ENCODE measurements at regions not wholly inside any gene's neighbourhood (a gene's known extent, or its start where the extent isn't known, plus 50 kb on each side); places are given as distances from the start of the nearest gene placed in this dataset.

DNA sequence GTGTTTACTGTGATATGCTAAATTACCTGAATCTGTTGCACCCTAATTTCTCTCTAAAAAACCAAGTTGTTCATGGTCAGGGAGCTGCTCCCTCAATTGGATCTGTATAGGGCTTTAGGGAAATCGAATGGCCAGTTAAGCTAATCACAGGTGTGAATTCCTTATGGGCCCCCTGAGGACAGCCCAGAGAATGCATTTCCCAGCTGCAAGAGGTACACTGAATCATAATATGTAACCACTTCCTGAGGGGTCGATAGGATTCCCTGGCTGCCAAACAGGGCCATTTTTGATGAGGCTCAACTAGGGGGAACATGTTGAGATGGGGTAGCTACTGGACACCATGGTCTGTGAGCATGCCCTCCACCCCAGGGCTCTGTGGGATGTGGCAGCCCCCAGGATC is 478.6 kb downstream of the CCDC171 start:
- ChIA-PET CTCF (interaction anchor here (1.0 to 1.7 kb wide), 3 partner anchors 8 to 217 kb away, joined by 3 to 5 read pairs (median 3); no protein-coding TSS in a partner anchor), POLR2A (interaction anchor here (0.8 kb wide), 1 partner anchor 9 kb away, joined by 4 read pairs; no protein-coding TSS in a partner anchor)
- no peak for DNase-seq (ENCODE audit: low read depth, low spot score)
- H3K4me3 ChIP-seq (ENCODE audit: low read depth, low read length), result no peak overlapping the region
- TF ChIP-seq, protein P1, sequence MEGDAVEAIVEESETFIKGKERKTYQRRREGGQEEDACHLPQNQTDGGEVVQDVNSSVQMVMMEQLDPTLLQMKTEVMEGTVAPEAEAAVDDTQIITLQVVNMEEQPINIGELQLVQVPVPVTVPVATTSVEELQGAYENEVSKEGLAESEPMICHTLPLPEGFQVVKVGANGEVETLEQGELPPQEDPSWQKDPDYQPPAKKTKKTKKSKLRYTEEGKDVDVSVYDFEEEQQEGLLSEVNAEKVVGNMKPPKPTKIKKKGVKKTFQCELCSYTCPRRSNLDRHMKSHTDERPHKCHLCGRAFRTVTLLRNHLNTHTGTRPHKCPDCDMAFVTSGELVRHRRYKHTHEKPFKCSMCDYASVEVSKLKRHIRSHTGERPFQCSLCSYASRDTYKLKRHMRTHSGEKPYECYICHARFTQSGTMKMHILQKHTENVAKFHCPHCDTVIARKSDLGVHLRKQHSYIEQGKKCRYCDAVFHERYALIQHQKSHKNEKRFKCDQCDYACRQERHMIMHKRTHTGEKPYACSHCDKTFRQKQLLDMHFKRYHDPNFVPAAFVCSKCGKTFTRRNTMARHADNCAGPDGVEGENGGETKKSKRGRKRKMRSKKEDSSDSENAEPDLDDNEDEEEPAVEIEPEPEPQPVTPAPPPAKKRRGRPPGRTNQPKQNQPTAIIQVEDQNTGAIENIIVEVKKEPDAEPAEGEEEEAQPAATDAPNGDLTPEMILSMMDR (IDR thresholded peaks at IDR 0.05; ENCODE audit: insufficient read depth, low read length, missing control alignments), result no peak

DNA sequence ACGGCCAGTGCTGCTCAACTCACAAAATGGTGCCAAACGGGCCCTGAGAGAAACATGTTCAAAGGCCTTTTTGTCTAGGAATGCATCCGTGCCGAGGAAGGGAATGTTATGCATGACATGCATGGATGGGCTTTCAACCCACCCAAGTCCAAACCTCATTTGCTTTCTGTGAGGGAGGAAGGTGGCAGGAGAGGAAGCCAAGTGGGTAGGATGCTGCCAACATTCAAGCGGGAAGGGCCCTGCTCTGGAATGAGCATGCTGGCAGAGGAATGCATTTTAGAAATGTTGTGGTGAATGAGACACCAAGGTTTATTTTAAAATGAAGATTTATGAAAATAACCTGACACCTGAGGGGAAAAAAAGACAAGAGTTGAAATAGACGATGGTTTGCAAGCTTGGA is 479.1 kb downstream of the CCDC171 start:
- DNase-seq (ENCODE audit: low read depth, low spot score), result no peak
- TF ChIP-seq, protein P1 (IDR thresholded peaks at IDR 0.05; ENCODE audit: insufficient read depth, low read length, missing control alignments), result no peak
- ChIA-PET POLR2A (interaction anchor here (0.8 kb wide), 1 partner anchor 9 kb away, joined by 4 read pairs; no protein-coding TSS in a partner anchor), CTCF (interaction anchor here (1.0 to 1.7 kb wide), 3 partner anchors 8 to 216 kb away, joined by 3 to 5 read pairs (median 3); no protein-coding TSS in a partner anchor)
- H3K4me3 ChIP-seq (ENCODE audit: low read depth, low read length), result no peak overlapping the region

DNA sequence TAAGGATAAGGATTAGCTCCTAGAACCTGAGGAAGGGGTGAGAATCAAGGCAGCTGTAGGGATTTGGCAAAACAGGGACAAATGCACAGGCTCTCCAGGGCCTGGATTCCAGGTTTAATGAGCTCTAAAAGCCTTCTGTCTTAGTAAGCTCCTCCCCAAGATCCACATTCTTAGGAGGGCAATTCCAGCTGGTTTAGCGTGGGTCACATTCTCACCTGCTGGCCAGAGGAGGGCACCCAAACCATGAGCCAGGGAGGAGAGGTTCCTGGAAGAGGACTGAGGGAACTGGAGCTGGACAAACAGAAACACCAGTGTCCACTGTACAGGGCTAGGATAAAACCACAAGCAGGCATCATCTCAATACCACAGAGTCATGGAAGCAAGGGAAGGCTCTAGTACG is 480.0 kb downstream of the CCDC171 start:
- DNase-seq (ENCODE audit: low read depth, low spot score), result no peak
- TF ChIP-seq, protein P1 (IDR thresholded peaks at IDR 0.05; ENCODE audit: insufficient read depth, low read length, missing control alignments), result peak; percentile 29
- no peak overlapping the region for H3K4me3 ChIP-seq (ENCODE audit: low read depth, low read length)
- ChIA-PET CTCF (interaction anchor here (0.6 to 1.7 kb wide), 5 partner anchors 15 to 215 kb away, joined by 3 to 8 read pairs (median 3); no protein-coding TSS in a partner anchor), POLR2A (interaction anchor here (0.6 kb wide), 1 partner anchor 488 kb away, joined by 3 read pairs; no protein-coding TSS in a partner anchor)

DNA sequence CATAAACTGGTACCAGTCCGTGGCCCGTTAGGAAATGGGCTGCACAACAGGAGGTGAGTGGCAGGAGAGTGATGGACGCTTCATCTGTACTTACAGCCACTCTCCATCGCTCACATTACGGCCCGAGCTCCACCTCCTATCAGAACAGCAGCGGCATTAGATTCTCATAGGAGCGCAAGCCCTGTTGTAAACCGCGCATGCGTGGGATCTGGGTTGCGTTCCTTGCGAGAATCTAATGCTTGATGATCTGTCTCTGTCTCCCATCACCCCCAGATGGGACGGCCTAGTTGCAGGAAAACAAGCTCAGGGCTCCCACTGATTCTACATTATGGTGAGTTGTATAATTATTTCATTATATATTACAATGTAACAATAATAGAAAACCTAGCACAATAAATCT is 480.4 kb downstream of the CCDC171 start:
- CTCF ChIA-PET, result interaction anchor here (0.7 to 1.7 kb wide), 3 partner anchors 15 to 215 kb away, joined by 3 to 8 read pairs (median 3); no protein-coding TSS in a partner anchor
- DNase-seq (ENCODE audit: low read depth, low spot score), result no peak
- POLR2A ChIA-PET, result interaction anchor here (0.6 kb wide), 1 partner anchor 487 kb away, joined by 3 read pairs; no protein-coding TSS in a partner anchor
- no peak overlapping the region for H3K4me3 ChIP-seq (ENCODE audit: low read depth, low read length)
- TF ChIP-seq, protein P1 (IDR thresholded peaks at IDR 0.05; ENCODE audit: insufficient read depth, low read length, missing control alignments), result no peak

DNA sequence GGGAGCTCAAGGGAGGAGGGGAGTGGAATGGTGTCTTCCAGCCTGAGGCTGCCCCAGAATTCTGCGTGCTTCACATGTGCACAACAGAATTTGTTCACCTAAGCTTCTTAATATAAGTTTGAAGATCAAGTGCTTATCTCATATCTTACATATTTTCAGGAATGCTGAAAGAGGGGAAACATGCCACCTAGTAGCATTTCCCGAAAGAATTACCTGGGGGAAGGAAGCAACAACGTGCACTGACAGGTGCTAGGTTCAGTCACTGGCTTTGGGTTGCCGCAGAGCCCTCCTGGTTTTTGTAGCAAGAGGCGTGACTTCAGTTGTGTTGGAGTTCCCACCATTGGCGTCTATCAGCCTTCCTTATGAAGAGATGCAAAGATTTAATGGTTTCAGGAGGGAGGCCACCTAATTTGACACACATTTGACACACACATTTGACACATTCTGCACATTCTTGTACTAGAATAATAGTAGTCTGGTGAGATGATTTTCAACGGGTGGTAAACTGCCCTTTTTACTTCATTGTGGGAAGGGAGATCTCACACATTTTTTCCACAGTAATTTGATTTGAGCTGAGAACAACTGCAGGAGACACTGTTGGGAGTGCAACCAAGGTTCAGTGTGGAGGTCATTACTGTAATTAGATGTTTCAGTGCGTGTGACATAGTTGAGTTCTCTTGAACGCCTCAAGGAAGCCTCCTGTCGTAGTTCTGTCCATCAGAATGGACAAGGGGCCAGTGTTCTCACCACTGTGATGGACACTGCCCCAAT is 481.3 kb downstream of the CCDC171 start:
- no peak overlapping the region for H3K4me3 ChIP-seq (ENCODE audit: low read depth, low read length)
- no peak for DNase-seq (ENCODE audit: low read depth, low spot score)
- ChIA-PET CTCF (interaction anchor here (0.7 to 1.7 kb wide), 2 partner anchors 13 to 160 kb away, joined by 3 to 8 read pairs; no protein-coding TSS in a partner anchor), POLR2A (no interaction called here)
- TF ChIP-seq, protein P1 (IDR thresholded peaks at IDR 0.05; ENCODE audit: insufficient read depth, low read length, missing control alignments), result no peak

Data from AG04449 (cell line).